ENCODE measurements at regions not wholly inside any gene's neighbourhood (a gene's known extent, or its start where the extent isn't known, plus 50 kb on each side); places are given as distances from the start of the nearest gene placed in this dataset.

GRCh38 chr10:78794736-78795455 is 273.9 kb upstream of the ZMIZ1 start:
- DNase-seq: no peak

- DNase-seq: no peak
Observed at GRCh38 chr10:78798976-78799730, 269.6 kb upstream of the ZMIZ1 start.

- no peak for DNase-seq
Observed at GRCh38 chr10:78800006-78800405, 268.8 kb upstream of the ZMIZ1 start.

- no peak for DNase-seq
Observed at GRCh38 chr10:78800535-78801320, 268.0 kb upstream of the ZMIZ1 start.

GRCh38 chr10:78802431-78802830 is 266.3 kb upstream of the ZMIZ1 start:
- DNase-seq: no peak

- DNase-seq: no peak
Observed at GRCh38 chr10:78802866-78803265, 265.9 kb upstream of the ZMIZ1 start.

- no peak for DNase-seq
Observed at GRCh38 chr10:78803710-78804109, 265.1 kb upstream of the ZMIZ1 start.

- no peak for DNase-seq
Observed at GRCh38 chr10:78804411-78805032, 264.2 kb upstream of the ZMIZ1 start.

GRCh38 chr10:78805176-78805575 is 263.6 kb upstream of the ZMIZ1 start:
- no peak for DNase-seq

- no peak for DNase-seq
Observed at GRCh38 chr10:78806681-78807221, 262.0 kb upstream of the ZMIZ1 start.

- no peak for DNase-seq
Observed at GRCh38 chr10:78807504-78808203, 261.1 kb upstream of the ZMIZ1 start.

GRCh38 chr10:78808286-78808685 is 260.5 kb upstream of the ZMIZ1 start:
- DNase-seq: no peak

- no peak for DNase-seq
Observed at GRCh38 chr10:78808736-78809367, 259.9 kb upstream of the ZMIZ1 start.

- no peak for DNase-seq
Observed at GRCh38 chr10:78811174-78811573, 257.6 kb upstream of the ZMIZ1 start.

- DNase-seq: no peak
Observed at GRCh38 chr10:78812571-78813318, 256.0 kb upstream of the ZMIZ1 start.

GRCh38 chr10:78813526-78813925 is 255.2 kb upstream of the ZMIZ1 start:
- no peak for DNase-seq

- DNase-seq: no peak
Observed at GRCh38 chr10:78813998-78814399, 254.8 kb upstream of the ZMIZ1 start.

GRCh38 chr10:78814407-78814806 is 254.4 kb upstream of the ZMIZ1 start:
- DNase-seq: no peak

- no peak for DNase-seq
Observed at GRCh38 chr10:78815702-78816334, 252.9 kb upstream of the ZMIZ1 start.

- no peak for DNase-seq
Observed at GRCh38 chr10:78817361-78817760, 251.4 kb upstream of the ZMIZ1 start.

- DNase-seq: no peak
Observed at GRCh38 chr10:78817804-78818203, 251.0 kb upstream of the ZMIZ1 start.

All from NCI-H1436 (cell line).